ENCODE measurements at regions not wholly inside any gene's neighbourhood (a gene's known extent, or its start where the extent isn't known, plus 50 kb on each side); places are given as distances from the start of the nearest gene placed in this dataset.

- dilution Hi-C loops (cut with HindIII; ENCODE audit: low sequenced_read_pairs, unreplicated experiment) (no loop called here), intact Hi-C loops (cut with micrococcal nuclease) (loop anchor here (1.0 kb wide), 1 partner anchor 778 kb away; no protein-coding TSS in a partner anchor), in situ Hi-C loops (cut with MboI; ENCODE audit: low sequenced_read_pairs) (no loop called here)
- H2AFZ ChIP-seq (replicated peaks; ENCODE audit: low read length, poor library complexity): no peak overlapping the region
- no peak overlapping the region for H4K8ac ChIP-seq (ENCODE audit: low read depth in 2 of 2, low read length in 2 of 2)
- H3K18ac ChIP-seq (ENCODE audit: low read depth, low read length): no peak overlapping the region
- peaks cover 3% of the 10 kb centered on the region; the same call in 1 of the 2 replicates for H3K9me3 ChIP-seq (ENCODE audit: control insufficient read depth, insufficient read depth, low read length)
- no peak overlapping the region for H2BK5ac ChIP-seq (ENCODE audit: low read depth, low read length, poor library complexity, severe bottlenecking)
- H4K20me1 ChIP-seq (ENCODE audit: insufficient read depth, low read length): no peaks in the 10 kb centered on the region
- no peak overlapping the region for H3K9ac ChIP-seq (ENCODE audit: low read depth, low read length)
- no peaks in the 10 kb centered on the region for H3K79me1 ChIP-seq (ENCODE audit: low read depth in 1 of 2, low read length in 2 of 2)
- no peak overlapping the region for H3K4me2 ChIP-seq (ENCODE audit: low read depth, low read length)
- no TSS peak for BruUV-seq (replicated peaks)
- no CpG with 5 or more reads among the region's 6 CpGs for WGBS, 2 experiments (ENCODE audit: extremely low coverage in 2 of 2, insufficient read length in 1 of 2)
- ChIA-PET CTCF (interaction anchor here (0.7 to 1.6 kb wide), 5 partner anchors 9 to 50 kb away, joined by 3 to 5 read pairs (median 4); no protein-coding TSS in a partner anchor), POLR2A (ENCODE audit: unreplicated experiment) (no interaction called here)
- H2AK5ac ChIP-seq (ENCODE audit: low read depth, low read length): no peak overlapping the region
- ATAC-seq (ENCODE audit: low read depth) (no peak), DNase-seq (no peak)
- no peak overlapping the region for H3K14ac ChIP-seq (replicated peaks; ENCODE audit: low read depth, low read length)
- no peaks in the 10 kb centered on the region for H3K36me3 ChIP-seq (ENCODE audit: control insufficient read depth, insufficient read depth, low read length)
- no peak overlapping the region for H4K91ac ChIP-seq (ENCODE audit: insufficient read depth, low read depth, low read length)
- no peaks in the 10 kb centered on the region for H3K9me1 ChIP-seq (ENCODE audit: insufficient read depth, low read length)
- H3K23ac ChIP-seq (ENCODE audit: low read depth, low read length): no peak overlapping the region
- H2BK120ac ChIP-seq (ENCODE audit: low read depth, low read length): no peak overlapping the region
- no peak overlapping the region for H3K56ac ChIP-seq (ENCODE audit: extremely low read depth, insufficient read depth, low read length)
- H2BK15ac ChIP-seq (ENCODE audit: low read depth, low read length): no peak overlapping the region
- H3K27me3 ChIP-seq (ENCODE audit: control insufficient read depth, insufficient read depth, low read length): no peaks in the 10 kb centered on the region
- no peak overlapping the region for H3K27ac ChIP-seq (ENCODE audit: insufficient read depth, low read length)
- no peak overlapping the region for H3K4me3 ChIP-seq (ENCODE audit: insufficient read depth, low read depth, low read length)
- no peaks in the 10 kb centered on the region for H3K4me1 ChIP-seq (ENCODE audit: control insufficient read depth, insufficient read depth, low read length)
- H2BK20ac ChIP-seq (ENCODE audit: low read depth, low read length): no peak overlapping the region
- no peak overlapping the region for H3K4ac ChIP-seq (ENCODE audit: low read depth, low read length)
- TF ChIP-seq CHD1 (IDR thresholded peaks at IDR 0.05; ENCODE audit: low read depth, low read length): no peak
- no peak for TF ChIP-seq CTCF (conservative IDR thresholded peaks at IDR 0.05; ENCODE audit: low read depth, low read length)
- no peak for TF ChIP-seq POLR2A (IDR thresholded peaks at IDR 0.05; ENCODE audit: low read depth, low read length)
- TF ChIP-seq USF2 (IDR thresholded peaks at IDR 0.05; ENCODE audit: low read depth, low read length): no peak
- no peak for TF ChIP-seq FOS (IDR thresholded peaks at IDR 0.05; ENCODE audit: low read depth, low read length)
- TF ChIP-seq SMC3 (IDR thresholded peaks at IDR 0.05; ENCODE audit: low read depth, low read length): no peak
- no peak for TF ChIP-seq RAD21 (IDR thresholded peaks at IDR 0.05; ENCODE audit: low read length)
- TF ChIP-seq MAFK (IDR thresholded peaks at IDR 0.05; ENCODE audit: low read depth, low read length): no peak
- TF ChIP-seq BHLHE40 (IDR thresholded peaks at IDR 0.05; ENCODE audit: low read depth, low read length): no peak
- no peak for TF ChIP-seq RCOR1 (IDR thresholded peaks at IDR 0.05; ENCODE audit: insufficient replicate concordance, low read length)
- TF ChIP-seq RFX5 (IDR thresholded peaks at IDR 0.05; ENCODE audit: low read depth, low read length): no peak
- TF ChIP-seq MAZ (IDR thresholded peaks at IDR 0.05; ENCODE audit: borderline replicate concordance, low read depth, low read length): no peak
- no peak overlapping the region for H2AK9ac ChIP-seq (replicated peaks; ENCODE audit: low read depth, low read length, poor library complexity)
- H4K5ac ChIP-seq (ENCODE audit: low read depth, low read length): no peak overlapping the region
Observed at GRCh38 chr20:21614980-21615379, 90.5 kb upstream of the PAX1 start.

Measured in IMR-90 (cell line).